ENCODE measurements at regions not wholly inside any gene's neighbourhood (a gene's known extent, or its start where the extent isn't known, plus 50 kb on each side); places are given as distances from the start of the nearest gene placed in this dataset.

DNA sequence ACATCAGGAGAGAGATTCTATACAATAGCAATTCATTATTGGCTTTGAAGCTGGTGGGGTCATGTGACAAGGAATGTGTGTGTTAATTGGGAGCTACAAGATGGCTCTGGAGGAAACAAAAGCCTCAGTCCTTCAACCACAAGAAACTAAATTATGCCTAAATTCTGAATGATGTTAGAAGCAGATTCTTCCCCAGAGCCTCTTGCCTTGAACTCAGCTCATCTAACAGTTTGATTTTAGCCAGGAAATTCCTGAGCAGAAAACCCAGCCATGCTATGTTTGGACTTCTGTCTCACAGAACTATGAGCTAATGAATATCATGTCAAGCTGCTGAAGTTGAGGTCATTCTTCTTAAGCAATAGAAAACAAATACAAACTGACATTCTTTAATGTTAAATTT lies 274.7 kb downstream of the SLC6A15 start:
- TF ChIP-seq, protein P1, sequence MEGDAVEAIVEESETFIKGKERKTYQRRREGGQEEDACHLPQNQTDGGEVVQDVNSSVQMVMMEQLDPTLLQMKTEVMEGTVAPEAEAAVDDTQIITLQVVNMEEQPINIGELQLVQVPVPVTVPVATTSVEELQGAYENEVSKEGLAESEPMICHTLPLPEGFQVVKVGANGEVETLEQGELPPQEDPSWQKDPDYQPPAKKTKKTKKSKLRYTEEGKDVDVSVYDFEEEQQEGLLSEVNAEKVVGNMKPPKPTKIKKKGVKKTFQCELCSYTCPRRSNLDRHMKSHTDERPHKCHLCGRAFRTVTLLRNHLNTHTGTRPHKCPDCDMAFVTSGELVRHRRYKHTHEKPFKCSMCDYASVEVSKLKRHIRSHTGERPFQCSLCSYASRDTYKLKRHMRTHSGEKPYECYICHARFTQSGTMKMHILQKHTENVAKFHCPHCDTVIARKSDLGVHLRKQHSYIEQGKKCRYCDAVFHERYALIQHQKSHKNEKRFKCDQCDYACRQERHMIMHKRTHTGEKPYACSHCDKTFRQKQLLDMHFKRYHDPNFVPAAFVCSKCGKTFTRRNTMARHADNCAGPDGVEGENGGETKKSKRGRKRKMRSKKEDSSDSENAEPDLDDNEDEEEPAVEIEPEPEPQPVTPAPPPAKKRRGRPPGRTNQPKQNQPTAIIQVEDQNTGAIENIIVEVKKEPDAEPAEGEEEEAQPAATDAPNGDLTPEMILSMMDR (IDR thresholded peaks at IDR 0.05): no peak
- no peak for TF ChIP-seq POLR2A (IDR thresholded peaks at IDR 0.05)
